Effector memory CD4-positive, alpha-beta T cell (primary cell): ENCODE measurements at regions not wholly inside any gene's neighbourhood (a gene's known extent, or its start where the extent isn't known, plus 50 kb on each side); places are given as distances from the start of the nearest gene placed in this dataset.
"Not testable (repeated sequence)": the region's sequence is repeated elsewhere in the genome, so short reads cannot be mapped to it uniquely, and the experiment has no call there.

Source experiments
- DNase-seq, 3 donors: peaks; one replicate each; pipeline ENCODE4 v3.0.0-alpha.2; 2020
- H3K27ac ChIP-seq: 2 replicates; pipeline ENCODE4 v1.7.0; 2013; ENCODE audit warnings: mild to moderate bottlenecking, low read length, moderate library complexity; ENCODE audit not compliant: insufficient read depth, poor library complexity, severe bottlenecking
- H3K27me3 ChIP-seq: replicated peaks from 2 replicates; pipeline ENCODE4 v1.7.0; 2013; ENCODE audit warnings: mild to moderate bottlenecking, low read length; ENCODE audit not compliant: insufficient read depth, control insufficient read depth, poor library complexity, severe bottlenecking
- H3K36me3 ChIP-seq: 2 replicates; pipeline ENCODE4 v1.7.0; 2013; ENCODE audit warnings: mild to moderate bottlenecking, low read length, moderate library complexity; ENCODE audit not compliant: control insufficient read depth, insufficient read depth
- H3K4me1 ChIP-seq: 2 replicates; pipeline ENCODE4 v1.7.0; 2013; ENCODE audit warnings: low read length, mild to moderate bottlenecking; ENCODE audit not compliant: control insufficient read depth, insufficient read depth, poor library complexity, severe bottlenecking
- H3K4me3 ChIP-seq: 2 replicates; pipeline ENCODE4 v1.7.0; 2013; ENCODE audit warnings: low read length, low read depth, mild to moderate bottlenecking; ENCODE audit not compliant: insufficient read depth, poor library complexity, severe bottlenecking
- H3K9me3 ChIP-seq: 2 replicates; pipeline ENCODE4 v1.7.0; 2013; ENCODE audit warnings: mild to moderate bottlenecking, low read length, moderate library complexity; ENCODE audit not compliant: control insufficient read depth

- H3K4me3 ChIP-seq, result no peak overlapping the region
- DNase-seq, result no peak
- H3K36me3 ChIP-seq, result no peaks in the 10 kb centered on the region
- no peaks in the 10 kb centered on the region for H3K27me3 ChIP-seq
- no peaks in the 10 kb centered on the region for H3K9me3 ChIP-seq
- H3K4me1 ChIP-seq, result no peaks in the 10 kb centered on the region
- no peak overlapping the region for H3K27ac ChIP-seq
Measured at GRCh38 chr13:59404331-59404730, 759.4 kb downstream of the DIAPH3 start.

GRCh38 chr13:59407251-59407650 is 756.5 kb downstream of the DIAPH3 start:
- not testable (repeated sequence) for H3K9me3 ChIP-seq, H3K4me3 ChIP-seq, H3K36me3 ChIP-seq, H3K4me1 ChIP-seq, H3K27ac ChIP-seq, H3K27me3 ChIP-seq, DNase-seq

GRCh38 chr13:59408738-59409137 is 755.0 kb downstream of the DIAPH3 start:
- Histone ChIP-seq H3K27ac (no peak overlapping the region), H3K36me3 (no peaks in the 10 kb centered on the region), H3K4me3 (no peak overlapping the region), H3K27me3 (no peaks in the 10 kb centered on the region), H3K9me3 (no peaks in the 10 kb centered on the region), H3K4me1 (no peaks in the 10 kb centered on the region)
- DNase-seq, result no peak

GRCh38 chr13:59409211-59409610 is 754.5 kb downstream of the DIAPH3 start:
- no peak overlapping the region for H3K4me3 ChIP-seq
- H3K36me3 ChIP-seq, result no peaks in the 10 kb centered on the region
- no peaks in the 10 kb centered on the region for H3K4me1 ChIP-seq
- no peak overlapping the region for H3K27ac ChIP-seq
- no peaks in the 10 kb centered on the region for H3K27me3 ChIP-seq
- DNase-seq, result no peak
- no peaks in the 10 kb centered on the region for H3K9me3 ChIP-seq

GRCh38 chr13:59409634-59410200 is 754.0 kb downstream of the DIAPH3 start:
- Histone ChIP-seq H3K9me3 (no peaks in the 10 kb centered on the region), H3K4me3 (no peak overlapping the region), H3K27ac (no peak overlapping the region), H3K4me1 (no peaks in the 10 kb centered on the region), H3K36me3 (no peaks in the 10 kb centered on the region), H3K27me3 (no peaks in the 10 kb centered on the region)
- no peak for DNase-seq

GRCh38 chr13:59413126-59413525 is 750.6 kb downstream of the DIAPH3 start:
- no peaks in the 10 kb centered on the region for H3K36me3 ChIP-seq
- no peak overlapping the region for H3K27ac ChIP-seq
- no peaks in the 10 kb centered on the region for H3K9me3 ChIP-seq
- no peak for DNase-seq
- H3K27me3 ChIP-seq, result no peaks in the 10 kb centered on the region
- no peaks in the 10 kb centered on the region for H3K4me1 ChIP-seq
- H3K4me3 ChIP-seq, result no peak overlapping the region

GRCh38 chr13:59414006-59414405 is 749.7 kb downstream of the DIAPH3 start:
- no peak overlapping the region for H3K4me3 ChIP-seq
- no peak overlapping the region for H3K27ac ChIP-seq
- H3K27me3 ChIP-seq, result no peaks in the 10 kb centered on the region
- no peaks in the 10 kb centered on the region for H3K9me3 ChIP-seq
- H3K36me3 ChIP-seq, result no peaks in the 10 kb centered on the region
- DNase-seq, result no peak
- H3K4me1 ChIP-seq, result no peaks in the 10 kb centered on the region

- Histone ChIP-seq H3K4me1 (no peaks in the 10 kb centered on the region), H3K27me3 (no peaks in the 10 kb centered on the region), H3K4me3 (no peak overlapping the region), H3K27ac (no peak overlapping the region), H3K9me3 (no peaks in the 10 kb centered on the region), H3K36me3 (no peaks in the 10 kb centered on the region)
- no peak for DNase-seq
Measured at GRCh38 chr13:59415498-59415897, 748.2 kb downstream of the DIAPH3 start.

- H3K27me3 ChIP-seq, result no peaks in the 10 kb centered on the region
- no peak overlapping the region for H3K27ac ChIP-seq
- H3K4me1 ChIP-seq, result no peaks in the 10 kb centered on the region
- DNase-seq, result no peak
- no peaks in the 10 kb centered on the region for H3K36me3 ChIP-seq
- no peak overlapping the region for H3K4me3 ChIP-seq
- no peaks in the 10 kb centered on the region for H3K9me3 ChIP-seq
Measured at GRCh38 chr13:59416561-59416960, 747.2 kb downstream of the DIAPH3 start.

GRCh38 chr13:59422646-59423045 is 741.1 kb downstream of the DIAPH3 start:
- H3K9me3 ChIP-seq, result no peaks in the 10 kb centered on the region
- H3K4me3 ChIP-seq, result no peak overlapping the region
- H3K27ac ChIP-seq, result no peak overlapping the region
- DNase-seq, result no peak
- H3K36me3 ChIP-seq, result no peaks in the 10 kb centered on the region
- H3K27me3 ChIP-seq, result no peaks in the 10 kb centered on the region
- H3K4me1 ChIP-seq, result no peaks in the 10 kb centered on the region
